ENCODE measurements at regions not wholly inside any gene's neighbourhood (a gene's known extent, or its start where the extent isn't known, plus 50 kb on each side); places are given as distances from the start of the nearest gene placed in this dataset.

GRCh38 chr4:187127456-187127855, 403.8 kb upstream of the FAT1 start:
- Histone ChIP-seq H3K4me1 (ENCODE audit: insufficient read depth, low read length) (no peaks in the 10 kb centered on the region), H2AK5ac (ENCODE audit: insufficient read length, low read length) (no peak overlapping the region), H2AFZ (ENCODE audit: low read length) (no peak overlapping the region), H3K56ac (ENCODE audit: insufficient read length, low read depth, low read length) (no peak overlapping the region), H4K91ac (ENCODE audit: insufficient read length, low read depth, low read length) (no peak overlapping the region), H4K8ac (replicated peaks; ENCODE audit: insufficient read length, low read depth, low read length) (no peak overlapping the region), H3K4ac (ENCODE audit: low read depth, low read length) (no peak overlapping the region), H2BK5ac (ENCODE audit: insufficient read length, low read length) (no peak overlapping the region), H2BK20ac (ENCODE audit: low read depth, low read length, poor library complexity, severe bottlenecking) (no peak overlapping the region), H4K5ac (ENCODE audit: insufficient read length, low read depth, low read length) (no peak overlapping the region), H2BK120ac (ENCODE audit: low read depth, low read length, poor library complexity, severe bottlenecking) (no peak overlapping the region), H3K14ac (ENCODE audit: insufficient read depth, low read length) (no peak overlapping the region), H3K79me1 (ENCODE audit: insufficient read depth, low read depth, low read length, poor library complexity, severe bottlenecking) (no peaks in the 10 kb centered on the region), H3K4me2 (ENCODE audit: insufficient read depth, insufficient read length, low read length) (no peak overlapping the region), H3K27me3 (ENCODE audit: insufficient read depth, low read length) (no peaks in the 10 kb centered on the region), H3K18ac (ENCODE audit: insufficient read length, low read depth, low read length) (no peak overlapping the region), H2BK12ac (ENCODE audit: insufficient read length, low read depth, low read length) (no peak overlapping the region), H3K27ac (ENCODE audit: insufficient read length, low read depth, low read length) (no peak overlapping the region), H3K9me3 (ENCODE audit: control insufficient read depth, low read depth, low read length) (no peaks in the 10 kb centered on the region), H3K23me2 (ENCODE audit: insufficient read length, low read depth, low read length, poor library complexity, severe bottlenecking) (no peaks in the 10 kb centered on the region), H3T11ph (ENCODE audit: low read length) (no peak overlapping the region), H3K9ac (ENCODE audit: extremely low read depth, insufficient read length, low read length) (no peak overlapping the region), H2BK15ac (ENCODE audit: low read depth, low read length) (no peak overlapping the region), H3K23ac (ENCODE audit: insufficient read length, low read depth, low read length) (no peak overlapping the region), H4K20me1 (ENCODE audit: control insufficient read depth, insufficient read depth, insufficient read length) (no peaks in the 10 kb centered on the region), H3K79me2 (ENCODE audit: insufficient read depth, low read length) (no peaks in the 10 kb centered on the region)
- Mint-ChIP-seq H3K27me3 (ENCODE audit: low read depth) (no peaks in the 10 kb centered on the region; the same call in 1 of the 2 replicates), H3K36me3 (ENCODE audit: insufficient read depth in 1 of 3, low read depth in 3 of 3) (no peaks in the 10 kb centered on the region), H3K4me3 (no peak overlapping the region; a peak in 1 of 5 replicates), H3K4me1 (no peaks in the 10 kb centered on the region), H3K27ac (0 out of 7 replicates have a peak overlapping the region, but pooled peaks of 1 of the 3 experiments have one; percentile 22), H3K9me3 (no peaks in the 10 kb centered on the region)
- no peak for TF ChIP-seq CTCF (conservative IDR thresholded peaks at IDR 0.05)
- WGBS (ENCODE audit: extremely low coverage, insufficient read length, low lambda C conversion rate) = no CpG with 5 or more reads among the region's 3 CpGs
- DNase-seq = no peak
